ENCODE measurements at regions not wholly inside any gene's neighbourhood (a gene's known extent, or its start where the extent isn't known, plus 50 kb on each side); places are given as distances from the start of the nearest gene placed in this dataset.

- Histone ChIP-seq H3K4me2 (ENCODE audit: insufficient read depth in 1 of 2, low read depth in 2 of 2, low read length in 2 of 2) (no peak overlapping the region), H3K27ac (ENCODE audit: low read depth, low read length) (no peak overlapping the region), H3K9me3 (ENCODE audit: insufficient read depth in 2 of 2, low read depth in 1 of 2, low read length in 1 of 2) (no peaks in the 10 kb centered on the region), H4K5ac (ENCODE audit: insufficient read length, low read depth, low read length) (no peak overlapping the region), H3K36me3 (ENCODE audit: control insufficient read depth in 2 of 4, insufficient read depth in 4 of 4, low read length in 3 of 4) (no peaks in the 10 kb centered on the region), H2BK5ac (ENCODE audit: low read depth, low read length) (no peak overlapping the region), H3K23me2 (ENCODE audit: low read depth, low read length) (no peaks in the 10 kb centered on the region), H3K27me3 (replicated peaks in 1 of 4; ENCODE audit: control insufficient read depth in 3 of 4, extremely low read depth in 1 of 4, insufficient read depth in 3 of 4, low read length in 3 of 4) (no peaks in the 10 kb centered on the region), H2BK120ac (replicated peaks; ENCODE audit: low read depth, low read length) (no peak overlapping the region), H3K4me3 (ENCODE audit: extremely low read depth in 1 of 4, insufficient read depth in 2 of 4, low read depth in 3 of 4, low read length in 4 of 4) (no peak overlapping the region), H2BK12ac (ENCODE audit: low read depth, low read length) (no peak overlapping the region; the same call in 1 of the 2 replicates), H3K14ac (ENCODE audit: insufficient read length) (no peak overlapping the region), H2AK5ac (ENCODE audit: low read depth, low read length) (no peak overlapping the region), H3K23ac (ENCODE audit: insufficient read length) (no peak overlapping the region), H2AFZ (ENCODE audit: low read length) (no peak overlapping the region), H3K79me1 (ENCODE audit: low read depth, low read length) (no peaks in the 10 kb centered on the region), H3K4ac (replicated peaks; ENCODE audit: insufficient read length, low read depth, low read length) (no peak overlapping the region), H3K4me1 (replicated peaks in 1 of 4; ENCODE audit: control insufficient read depth in 3 of 4, insufficient read depth in 4 of 4, low read length in 3 of 4) (no peaks in the 10 kb centered on the region; a peak in 1 of 7 replicates), H4K8ac (ENCODE audit: extremely low read depth, insufficient read depth, low read length) (no peak overlapping the region), H2BK15ac (ENCODE audit: low read length) (no peak overlapping the region), H3K79me2 (ENCODE audit: control insufficient read depth in 1 of 2, insufficient read depth in 2 of 2, low read length in 2 of 2) (no peaks in the 10 kb centered on the region), H3K56ac (replicated peaks; ENCODE audit: insufficient read length, low read depth, low read length) (no peak overlapping the region), H2BK20ac (ENCODE audit: low read length) (no peak overlapping the region), H3K18ac (ENCODE audit: extremely low read depth, low read length) (no peak overlapping the region), H4K91ac (replicated peaks; ENCODE audit: insufficient read length, low read length) (no peak overlapping the region), H4K20me1 (replicated peaks in 1 of 2; ENCODE audit: control insufficient read depth in 1 of 2, insufficient read depth in 2 of 2, low read length in 2 of 2) (no peaks in the 10 kb centered on the region), H3K9ac (replicated peaks in 1 of 4; ENCODE audit: extremely low read depth in 1 of 4, low read depth in 3 of 4, low read length in 3 of 4) (no peak overlapping the region)
- POLR2A ChIA-PET (ENCODE audit: partially characterized antibody): no interaction called here
- FAIRE-seq (no peak), DNase-seq (ENCODE audit: low read depth in 1 of 2, low spot score in 2 of 2) (no peak)
- WGBS, 2 experiments (ENCODE audit: extremely low coverage in 1 of 2, insufficient coverage in 1 of 2, insufficient read length in 1 of 2, insufficient replicate concordance in 2 of 2, low coverage in 1 of 2, low lambda C conversion rate in 2 of 2, missing lambda C conversion rate in 1 of 2): 96% methylated on average over 10 of the region's 10 CpGs; no CpG with 5 or more reads in 1 of the 2 experiments
- CTCF ChIA-PET (ENCODE audit: partially characterized antibody): no interaction called here
- TF ChIP-seq SP1 (IDR thresholded peaks at IDR 0.05; ENCODE audit: low read depth, low read length): no peak
- TF ChIP-seq CHD1 (IDR thresholded peaks at IDR 0.05; ENCODE audit: low read depth, low read length): no peak
- TF ChIP-seq POLR2AphosphoS5 (IDR thresholded peaks at IDR 0.05; ENCODE audit: low read depth, low read length): no peak
- no peak for TF ChIP-seq JUND (IDR thresholded peaks at IDR 0.05; ENCODE audit: low read length)
- TF ChIP-seq CTBP2 (IDR thresholded peaks at IDR 0.05; ENCODE audit: borderline replicate concordance, insufficient read depth, insufficient read length, low read length): no peak
- TF ChIP-seq TCF12 (IDR thresholded peaks at IDR 0.05; ENCODE audit: low read depth, low read length): no peak
- TF ChIP-seq SP2 (IDR thresholded peaks at IDR 0.05; ENCODE audit: low read length): no peak
- TF ChIP-seq HDAC2 (IDR thresholded peaks at IDR 0.05; ENCODE audit: borderline replicate concordance in 1 of 2, low read depth in 2 of 2, low read length in 2 of 2): no peak
- TF ChIP-seq, protein P1, sequence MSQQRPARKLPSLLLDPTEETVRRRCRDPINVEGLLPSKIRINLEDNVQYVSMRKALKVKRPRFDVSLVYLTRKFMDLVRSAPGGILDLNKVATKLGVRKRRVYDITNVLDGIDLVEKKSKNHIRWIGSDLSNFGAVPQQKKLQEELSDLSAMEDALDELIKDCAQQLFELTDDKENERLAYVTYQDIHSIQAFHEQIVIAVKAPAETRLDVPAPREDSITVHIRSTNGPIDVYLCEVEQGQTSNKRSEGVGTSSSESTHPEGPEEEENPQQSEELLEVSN (IDR thresholded peaks at IDR 0.05): no peak
- no peak for TF ChIP-seq POLR2A (IDR thresholded peaks at IDR 0.05; ENCODE audit: control extremely low read depth in 1 of 2, low read depth in 2 of 2, low read length in 2 of 2)
- no peak for TF ChIP-seq CBX5 (IDR thresholded peaks at IDR 0.05; ENCODE audit: low read depth, low read length)
- no peak for TF ChIP-seq RBBP5 (IDR thresholded peaks at IDR 0.05; ENCODE audit: borderline replicate concordance, low read depth, low read length)
- no peak for TF ChIP-seq EGR1 (IDR thresholded peaks at IDR 0.05; ENCODE audit: borderline replicate concordance, low read depth, low read length)
- no peak for TF ChIP-seq KDM1A (IDR thresholded peaks at IDR 0.05; ENCODE audit: borderline replicate concordance, low read length)
- TF ChIP-seq NANOG (IDR thresholded peaks at IDR 0.05; ENCODE audit: insufficient read depth, low read depth, low read length, poor library complexity, severe bottlenecking): no peak
Observed at GRCh38 chr4:13944095-13944511, 316.6 kb upstream of the BOD1L1 start.

All from H1 (cell line).